HG03354 (cell line): ENCODE measurements at regions not wholly inside any gene's neighbourhood (a gene's known extent, or its start where the extent isn't known, plus 50 kb on each side); places are given as distances from the start of the nearest gene placed in this dataset.

Source experiments
- ATAC-seq: cut with Tn5 transposase; IDR thresholded peaks from one replicate; pipeline ENCODE4 v1.9.1; 2021; ENCODE audit warnings: mild to moderate bottlenecking; ENCODE audit not compliant: unreplicated experiment, poor library complexity, severe bottlenecking

- no peak for ATAC-seq
These were observed 1062.1 kb upstream of the FANCL start for GRCh38 chr2:59303272-59303671.

GRCh38 chr2:59302683-59303082 is 1061.6 kb upstream of the FANCL start:
- no peak for ATAC-seq

GRCh38 chr2:59301466-59302402 is 1060.6 kb upstream of the FANCL start:
- ATAC-seq, result peak; percentile 75

- no peak for ATAC-seq
These were observed 1056.7 kb upstream of the FANCL start for GRCh38 chr2:59297816-59298215.

- ATAC-seq, result no peak
These were observed 1055.2 kb upstream of the FANCL start for GRCh38 chr2:59296279-59296678.

- ATAC-seq, result no peak
These were observed 1054.5 kb upstream of the FANCL start for GRCh38 chr2:59295524-59296162.

- no peak for ATAC-seq
These were observed 1047.6 kb upstream of the FANCL start for GRCh38 chr2:59288771-59289170.

GRCh38 chr2:59282374-59283057 is 1041.4 kb upstream of the FANCL start:
- no peak for ATAC-seq

- no peak for ATAC-seq
These were observed 1036.5 kb upstream of the FANCL start for GRCh38 chr2:59277671-59278070.

- peak; percentile 79 for ATAC-seq
These were observed 1035.8 kb upstream of the FANCL start for GRCh38 chr2:59276917-59277316.

GRCh38 chr2:59276033-59276432 is 1034.9 kb upstream of the FANCL start:
- no peak for ATAC-seq

GRCh38 chr2:59266453-59266852 is 1025.3 kb upstream of the FANCL start:
- no peak for ATAC-seq

- no peak for ATAC-seq
These were observed 1018.8 kb upstream of the FANCL start for GRCh38 chr2:59259913-59260312.

- no peak for ATAC-seq
These were observed 1015.2 kb upstream of the FANCL start for GRCh38 chr2:59256290-59256689.

GRCh38 chr2:59254279-59254678 is 1013.2 kb upstream of the FANCL start:
- no peak for ATAC-seq

GRCh38 chr2:59250307-59250677 is 1009.2 kb upstream of the FANCL start:
- no peak for ATAC-seq

GRCh38 chr2:59249441-59250306 is 1008.5 kb upstream of the FANCL start:
- ATAC-seq, result no peak

GRCh38 chr2:59239146-59239545 is 998.0 kb upstream of the FANCL start:
- no peak for ATAC-seq

- no peak for ATAC-seq
These were observed 996.2 kb upstream of the FANCL start for GRCh38 chr2:59237311-59237710.

GRCh38 chr2:59236723-59237122 is 995.6 kb upstream of the FANCL start:
- no peak for ATAC-seq
